HG02588 (cell line): ENCODE measurements at regions not wholly inside any gene's neighbourhood (a gene's known extent, or its start where the extent isn't known, plus 50 kb on each side); places are given as distances from the start of the nearest gene placed in this dataset.

Experiments used
- ATAC-seq: cut with Tn5 transposase; IDR thresholded peaks from one replicate; pipeline ENCODE4 v1.9.1; 2021; ENCODE audit warnings: mild to moderate bottlenecking, moderate library complexity; ENCODE audit not compliant: unreplicated experiment

GRCh38 chr21:14736162-14736561 is 190.0 kb upstream of the SAMSN1 start:
- ATAC-seq: peak; percentile 82

DNA sequence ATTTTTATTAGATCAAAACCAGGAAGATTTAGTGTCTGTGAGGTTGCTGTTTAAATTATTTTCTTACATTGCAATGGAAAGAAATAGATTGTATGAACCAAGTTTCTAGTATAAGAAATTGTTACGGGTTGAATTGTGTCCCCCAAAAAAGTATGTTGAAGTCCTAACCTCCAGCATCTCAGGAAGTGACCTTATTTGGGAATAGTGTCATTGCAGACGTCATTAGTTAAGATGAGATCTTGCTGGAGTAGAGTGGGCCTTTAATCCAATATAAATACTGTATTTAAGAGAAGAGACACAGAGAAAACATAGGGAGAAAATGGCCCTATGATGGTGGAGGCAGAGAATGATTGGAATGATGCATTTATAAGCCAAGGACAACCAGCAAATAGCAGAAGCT is 188.7 kb upstream of the SAMSN1 start:
- no peak for ATAC-seq

- ATAC-seq: no peak
These were observed 188.1 kb upstream of the SAMSN1 start for GRCh38 chr21:14734191-14734590.

DNA sequence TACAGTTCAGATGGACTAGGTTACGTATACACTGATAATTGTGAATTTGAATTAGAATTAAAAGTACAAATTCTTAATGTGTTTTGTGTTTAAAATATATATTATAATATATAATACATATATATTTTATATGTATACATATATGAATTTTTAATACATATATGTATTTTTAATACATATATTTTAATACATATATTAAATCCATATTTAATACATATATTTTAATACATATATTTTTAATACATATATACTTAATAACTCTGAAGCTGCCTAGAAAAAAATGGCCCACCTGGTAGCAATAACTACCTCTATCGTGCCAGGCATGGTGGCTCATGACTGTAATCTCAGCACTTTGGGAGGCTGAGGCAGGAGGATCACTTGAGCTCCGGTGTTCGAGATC is 179.1 kb upstream of the SAMSN1 start:
- ATAC-seq: no peak

DNA sequence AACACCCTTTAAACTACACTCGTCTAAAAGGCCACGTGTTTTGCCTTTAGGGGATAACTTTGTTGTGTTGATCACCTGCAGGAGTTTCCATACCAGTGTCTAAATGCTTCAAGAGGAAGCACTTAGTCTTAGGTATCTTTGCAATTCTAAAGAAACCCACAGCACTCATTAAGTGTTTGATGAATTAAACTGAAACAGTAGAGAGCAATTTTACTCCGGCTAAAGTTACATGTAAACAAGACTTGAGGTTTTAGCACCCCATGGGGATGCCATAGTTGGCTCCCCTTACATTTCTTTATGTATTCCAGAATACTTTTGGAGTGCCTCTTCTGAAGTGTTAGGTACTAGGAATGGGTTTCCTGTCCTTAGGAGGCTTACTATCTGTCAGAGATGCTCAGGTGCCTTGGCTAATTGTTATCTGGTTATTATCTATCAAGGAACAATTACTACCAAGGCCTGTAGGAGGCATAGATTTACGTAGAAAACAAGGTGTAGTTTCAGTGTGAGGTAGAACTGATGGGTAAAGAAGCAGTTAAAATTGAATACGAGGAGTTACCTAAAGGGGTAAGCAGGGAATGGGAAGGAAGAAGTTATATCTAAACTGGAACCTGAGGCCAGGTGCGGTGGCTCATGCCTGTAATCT is 176.8 kb upstream of the SAMSN1 start:
- no peak for ATAC-seq

DNA sequence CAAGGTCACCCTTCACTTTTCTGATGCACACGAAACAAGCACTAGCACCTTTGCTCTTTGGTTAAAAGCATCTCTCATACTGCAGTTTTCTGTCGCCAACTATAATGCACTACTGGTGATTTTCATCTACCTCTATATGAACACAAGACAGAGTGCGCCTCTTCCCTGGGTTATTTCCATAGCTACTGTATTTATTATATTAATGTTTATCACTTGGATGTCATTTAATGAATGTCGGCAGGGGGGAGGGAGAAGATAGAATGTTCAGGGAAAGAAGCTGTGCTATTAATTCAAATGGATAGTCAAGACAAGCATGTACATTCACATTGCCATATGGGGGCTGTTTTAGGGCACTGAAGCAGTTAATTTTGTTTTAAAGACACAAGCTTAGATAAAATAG is 174.1 kb upstream of the SAMSN1 start:
- no peak for ATAC-seq

DNA sequence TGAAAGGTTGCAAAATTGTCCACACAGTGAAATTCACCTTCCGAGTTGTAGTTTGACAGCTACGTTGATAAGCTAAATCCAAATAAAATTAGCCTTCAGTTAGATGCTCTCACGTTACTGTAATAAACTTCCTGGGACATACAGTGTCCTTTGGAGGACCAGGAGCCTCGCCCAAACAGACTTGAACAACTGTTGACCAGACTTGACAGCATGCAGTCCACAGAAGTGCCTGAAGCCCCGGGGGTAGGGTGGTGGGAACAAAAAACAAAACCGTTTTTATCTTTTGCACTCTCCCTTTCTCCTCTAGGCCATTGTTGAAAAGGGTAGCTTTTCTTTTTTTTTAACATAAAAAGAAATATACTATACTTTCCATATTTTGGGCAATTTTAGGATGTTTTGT is 172.8 kb upstream of the SAMSN1 start:
- no peak for ATAC-seq

GRCh38 chr21:14716761-14717396 is 170.8 kb upstream of the SAMSN1 start:
- ATAC-seq: no peak

GRCh38 chr21:14713109-14713508 is 167.0 kb upstream of the SAMSN1 start:
- ATAC-seq: no peak

GRCh38 chr21:14712121-14712715 is 166.1 kb upstream of the SAMSN1 start:
- no peak for ATAC-seq

- no peak for ATAC-seq
These were observed 165.2 kb upstream of the SAMSN1 start for GRCh38 chr21:14711287-14711686.

DNA sequence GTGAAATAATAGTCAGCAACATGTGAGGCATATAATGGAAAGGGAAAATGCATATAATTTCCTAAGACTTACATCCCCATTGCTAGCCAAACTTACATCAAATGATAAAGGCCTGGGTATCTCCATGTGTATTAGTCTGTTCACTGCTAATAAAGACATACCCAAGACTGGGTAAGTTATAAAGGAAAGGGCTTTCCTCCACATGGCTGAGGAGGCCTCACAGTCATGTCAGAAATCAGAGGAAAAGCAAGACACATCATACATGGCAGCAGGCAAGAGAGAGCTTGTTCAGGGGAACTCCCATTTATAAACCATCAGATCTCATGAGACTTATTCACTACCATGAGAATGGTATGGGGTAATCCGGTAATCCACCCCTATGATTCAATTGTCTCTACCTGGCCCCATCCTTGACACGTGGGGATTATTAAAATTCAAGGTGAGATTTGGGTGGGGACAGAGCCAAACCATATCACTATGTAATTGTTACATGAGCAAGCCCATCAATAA is 161.5 kb upstream of the SAMSN1 start:
- ATAC-seq: no peak

- no peak for ATAC-seq
These were observed 160.8 kb upstream of the SAMSN1 start for GRCh38 chr21:14706712-14707510.

GRCh38 chr21:14699433-14700407 is 153.6 kb upstream of the SAMSN1 start:
- ATAC-seq: no peak

- ATAC-seq: no peak
These were observed 151.7 kb upstream of the SAMSN1 start for GRCh38 chr21:14697769-14698168.

GRCh38 chr21:14694817-14695216 is 148.7 kb upstream of the SAMSN1 start:
- no peak for ATAC-seq

- ATAC-seq: no peak
These were observed 147.9 kb upstream of the SAMSN1 start for GRCh38 chr21:14693997-14694396.

GRCh38 chr21:14691914-14692313 is 145.8 kb upstream of the SAMSN1 start:
- ATAC-seq: no peak

DNA sequence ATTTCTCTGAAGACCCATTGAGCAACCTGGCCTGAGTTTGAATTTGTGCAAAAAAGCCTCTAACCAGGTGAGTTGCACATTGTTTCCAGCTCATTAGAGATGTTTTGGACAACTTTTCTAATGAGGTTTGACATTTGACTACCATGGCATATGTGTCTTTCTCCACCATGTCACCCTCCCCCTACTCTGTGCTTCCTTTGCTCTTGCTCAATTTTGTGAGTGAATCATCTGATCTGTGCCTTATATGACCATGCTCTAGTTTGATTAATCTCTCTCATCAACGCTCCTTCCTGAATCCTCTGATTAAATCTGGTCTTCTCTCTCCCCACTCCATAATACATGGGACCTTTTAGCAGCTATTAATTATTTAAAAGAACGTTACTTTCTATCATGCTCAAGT is 144.8 kb upstream of the SAMSN1 start:
- no peak for ATAC-seq

GRCh38 chr21:14688936-14689335 is 142.8 kb upstream of the SAMSN1 start:
- no peak for ATAC-seq
